Vagina (tissue), 2 donors: ENCODE measurements at regions not wholly inside any gene's neighbourhood (a gene's known extent, or its start where the extent isn't known, plus 50 kb on each side); places are given as distances from the start of the nearest gene placed in this dataset.

Source experiments
- DNase-seq, 2 donors: peaks; one replicate each; pipeline ENCODE4 v3.0.0-alpha.2; 2017; ENCODE audit errors: extremely low spot score in 2 of 2
- H3K27ac ChIP-seq: fragments of 200-600 bp; sonication (generic); one replicate; pipeline ENCODE4 v1.5.1; 2019
- H3K27me3 ChIP-seq: fragments of 200-600 bp; sonication (generic); one replicate; pipeline ENCODE4 v1.5.1; 2019
- H3K36me3 ChIP-seq, 2 donors: fragments of 200-600 bp; sonication (generic); one replicate each; pipeline ENCODE4 v1.5.1; 2017 to 2019
- H3K4me1 ChIP-seq: fragments of 200-600 bp; sonication (generic); one replicate; pipeline ENCODE4 v1.5.1; 2019
- H3K4me3 ChIP-seq, 2 donors: fragments of 200-600 bp; sonication (generic); 1 replicate in 1 of 2; 2 replicates in 1 of 2; pipeline ENCODE4 v1.5.1; 2016 to 2019
- H3K9me3 ChIP-seq: fragments of 200-600 bp; sonication (generic); one replicate; pipeline ENCODE4 v1.5.1; 2019
- POLR2A ChIP-seq, 2 donors: fragments of 450-650 bp; IDR thresholded peaks; one replicate each; pipeline ENCODE4 v1.6.1; 2017; ENCODE audit warnings: antibody characterized with exemption in 2 of 2, mild to moderate bottlenecking in 2 of 2, moderate library complexity in 2 of 2
- POLR2AphosphoS5 ChIP-seq, 2 donors: sonication (generic); formaldehyde crosslinking; IDR thresholded peaks; one replicate each; pipeline ENCODE4 v1.9.0; 2017; ENCODE audit warnings: antibody characterized with exemption in 2 of 2, mild to moderate bottlenecking in 2 of 2, low read depth in 1 of 2; ENCODE audit not compliant: insufficient read depth in 1 of 2
- intact Hi-C: fragments of 100-400 bp; cut with DNase I; formaldehyde crosslinking; loops from one replicate; pipeline ENCODE4 v1.15.1; 2023
- TF ChIP-seq, protein P1 (sequence below), 3 experiments: fragments of 450-650 bp in 2 of 3; fragments of 200-600 bp in 1 of 3; sonication (generic) in 1 of 3; IDR thresholded peaks; one replicate each; pipeline ENCODE4 v1.5.1; 2017 to 2019; ENCODE audit warnings: antibody characterized with exemption in 3 of 3, mild to moderate bottlenecking in 2 of 3, moderate library complexity in 2 of 3

DNA sequence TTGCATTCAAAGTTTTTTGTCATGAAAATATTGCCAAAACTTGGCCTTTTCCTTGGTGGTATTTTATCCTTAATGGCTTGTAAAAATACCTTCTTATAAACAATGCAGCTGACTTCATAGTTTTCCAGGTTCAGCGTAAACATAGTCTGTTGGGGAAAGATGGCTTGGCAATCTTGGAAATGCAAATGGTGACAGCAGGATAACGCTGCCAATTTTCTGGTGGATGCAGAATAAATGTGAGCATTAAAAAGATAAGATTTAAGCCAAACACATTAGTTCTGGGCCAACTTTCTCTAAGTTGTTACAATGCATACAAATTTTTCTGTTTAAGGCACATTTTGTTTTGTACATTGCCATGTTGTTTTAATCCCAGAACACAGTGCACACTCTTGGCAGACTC, 147.0 kb upstream of the POU1F1 start:
- no peaks in the 10 kb centered on the region for H3K4me1 ChIP-seq
- H3K36me3 ChIP-seq = no peaks in the 10 kb centered on the region
- no peak overlapping the region for H3K4me3 ChIP-seq
- TF ChIP-seq, protein P1, sequence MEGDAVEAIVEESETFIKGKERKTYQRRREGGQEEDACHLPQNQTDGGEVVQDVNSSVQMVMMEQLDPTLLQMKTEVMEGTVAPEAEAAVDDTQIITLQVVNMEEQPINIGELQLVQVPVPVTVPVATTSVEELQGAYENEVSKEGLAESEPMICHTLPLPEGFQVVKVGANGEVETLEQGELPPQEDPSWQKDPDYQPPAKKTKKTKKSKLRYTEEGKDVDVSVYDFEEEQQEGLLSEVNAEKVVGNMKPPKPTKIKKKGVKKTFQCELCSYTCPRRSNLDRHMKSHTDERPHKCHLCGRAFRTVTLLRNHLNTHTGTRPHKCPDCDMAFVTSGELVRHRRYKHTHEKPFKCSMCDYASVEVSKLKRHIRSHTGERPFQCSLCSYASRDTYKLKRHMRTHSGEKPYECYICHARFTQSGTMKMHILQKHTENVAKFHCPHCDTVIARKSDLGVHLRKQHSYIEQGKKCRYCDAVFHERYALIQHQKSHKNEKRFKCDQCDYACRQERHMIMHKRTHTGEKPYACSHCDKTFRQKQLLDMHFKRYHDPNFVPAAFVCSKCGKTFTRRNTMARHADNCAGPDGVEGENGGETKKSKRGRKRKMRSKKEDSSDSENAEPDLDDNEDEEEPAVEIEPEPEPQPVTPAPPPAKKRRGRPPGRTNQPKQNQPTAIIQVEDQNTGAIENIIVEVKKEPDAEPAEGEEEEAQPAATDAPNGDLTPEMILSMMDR (IDR thresholded peaks at IDR 0.05) = no peak
- TF ChIP-seq POLR2AphosphoS5 (IDR thresholded peaks at IDR 0.05; ENCODE audit: insufficient read depth in 1 of 2, low read depth in 1 of 2) = no peak
- TF ChIP-seq POLR2A (IDR thresholded peaks at IDR 0.05) = no peak
- no peak overlapping the region for H3K27ac ChIP-seq
- intact Hi-C loops = no loop called here
- H3K9me3 ChIP-seq = no peaks in the 10 kb centered on the region
- no peak for DNase-seq
- no peaks in the 10 kb centered on the region for H3K27me3 ChIP-seq

DNA sequence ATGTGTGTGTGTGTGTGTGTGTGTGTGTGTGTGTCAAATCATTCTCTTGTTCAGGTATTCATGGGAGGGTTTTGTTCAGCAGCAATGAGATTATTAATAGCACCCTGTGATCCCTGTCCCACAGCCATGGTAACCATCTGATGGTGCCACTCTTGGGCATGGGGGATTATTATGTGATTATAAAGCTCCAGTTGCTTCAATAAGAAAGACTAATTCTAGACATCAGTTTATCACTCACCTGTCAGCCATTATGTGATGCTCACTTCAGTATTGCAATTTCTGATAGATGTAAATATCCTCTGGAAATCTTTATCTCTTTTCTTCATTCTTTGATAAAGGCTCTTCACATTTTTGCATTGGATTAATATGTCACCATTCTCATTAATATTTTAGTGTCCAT, 145.9 kb upstream of the POU1F1 start:
- intact Hi-C loops = no loop called here
- H3K36me3 ChIP-seq = no peaks in the 10 kb centered on the region
- no peaks in the 10 kb centered on the region for H3K27me3 ChIP-seq
- H3K4me3 ChIP-seq = no peak overlapping the region
- TF ChIP-seq POLR2AphosphoS5 (IDR thresholded peaks at IDR 0.05; ENCODE audit: insufficient read depth in 1 of 2, low read depth in 1 of 2) (no peak), POLR2A (IDR thresholded peaks at IDR 0.05) (no peak)
- TF ChIP-seq, protein P1 (IDR thresholded peaks at IDR 0.05) = no peak
- DNase-seq = no peak
- H3K9me3 ChIP-seq = no peaks in the 10 kb centered on the region
- no peaks in the 10 kb centered on the region for H3K4me1 ChIP-seq
- no peak overlapping the region for H3K27ac ChIP-seq

- no peak for DNase-seq
- H3K4me3 ChIP-seq = no peak overlapping the region
- no peaks in the 10 kb centered on the region for H3K9me3 ChIP-seq
- H3K27ac ChIP-seq = no peak overlapping the region
- TF ChIP-seq POLR2AphosphoS5 (IDR thresholded peaks at IDR 0.05; ENCODE audit: insufficient read depth in 1 of 2, low read depth in 1 of 2) = no peak
- TF ChIP-seq, protein P1 (IDR thresholded peaks at IDR 0.05) = no peak
- no peak for TF ChIP-seq POLR2A (IDR thresholded peaks at IDR 0.05)
- intact Hi-C loops = no loop called here
- H3K27me3 ChIP-seq = no peaks in the 10 kb centered on the region
- H3K36me3 ChIP-seq = no peaks in the 10 kb centered on the region
- H3K4me1 ChIP-seq = no peaks in the 10 kb centered on the region
These were observed 143.8 kb upstream of the POU1F1 start for GRCh38 chr3:87420171-87420570.

GRCh38 chr3:87414271-87414670, 137.9 kb upstream of the POU1F1 start:
- Histone ChIP-seq H3K9me3 (no peaks in the 10 kb centered on the region), H3K36me3 (no peaks in the 10 kb centered on the region), H3K27me3 (no peaks in the 10 kb centered on the region), H3K4me3 (no peak overlapping the region), H3K4me1 (no peaks in the 10 kb centered on the region), H3K27ac (no peak overlapping the region)
- no peak for TF ChIP-seq POLR2A (IDR thresholded peaks at IDR 0.05)
- TF ChIP-seq, protein P1 (IDR thresholded peaks at IDR 0.05) = no peak
- TF ChIP-seq POLR2AphosphoS5 (IDR thresholded peaks at IDR 0.05; ENCODE audit: insufficient read depth in 1 of 2, low read depth in 1 of 2) = no peak
- intact Hi-C loops = no loop called here
- no peak for DNase-seq

GRCh38 chr3:87413814-87414213, 137.4 kb upstream of the POU1F1 start:
- H3K4me1 ChIP-seq = no peaks in the 10 kb centered on the region
- no peak for TF ChIP-seq POLR2A (IDR thresholded peaks at IDR 0.05)
- TF ChIP-seq, protein P1 (IDR thresholded peaks at IDR 0.05) = no peak
- no peak for TF ChIP-seq POLR2AphosphoS5 (IDR thresholded peaks at IDR 0.05; ENCODE audit: insufficient read depth in 1 of 2, low read depth in 1 of 2)

More at GRCh38 chr3:87413814-87414213, 137.4 kb upstream of the POU1F1 start:
- intact Hi-C loops = no loop called here
- Histone ChIP-seq H3K27ac (no peak overlapping the region), H3K9me3 (no peaks in the 10 kb centered on the region), H3K4me3 (no peak overlapping the region), H3K36me3 (no peaks in the 10 kb centered on the region), H3K27me3 (no peaks in the 10 kb centered on the region)
- no peak for DNase-seq
